HepG2 (cell line): ENCODE measurements at regions not wholly inside any gene's neighbourhood (a gene's known extent, or its start where the extent isn't known, plus 50 kb on each side); places are given as distances from the start of the nearest gene placed in this dataset.

Experiments
- ATAC-seq: fragments of 200-7000 bp; cut with Tn5 transposase; 3 replicates; pipeline ENCODE4 v1.9.1; 2020; ENCODE audit warnings: mild to moderate bottlenecking, moderate library complexity
- BruUV-seq: library from RNA; stranded (reverse); fragments of 400-500 nt; replicated peaks from 2 replicates; lab custom pipeline; 2021; lab: Mats Ljungman, UMichigan
- CTCF ChIA-PET: fragments of 300-600 bp; formaldehyde crosslinking; extraction: SDS; loops from one replicate; lab custom pipeline; 2021; ENCODE audit warnings: low total read pairs, inconsistent platforms, low intra/inter-chr PET ratio; lab: Yijun Ruan, JAX
- POLR2A ChIA-PET: fragments of 350-600 bp; sonication (Branson Sonifier 250); formaldehyde crosslinking; loops from one replicate; lab custom pipeline; 2020; ENCODE audit warnings: antibody characterized with exemption, inconsistent platforms; lab: Yijun Ruan, JAX
- DNase-seq: peaks from one replicate; pipeline ENCODE4 v3.0.0-alpha.2; 2015; ENCODE audit warnings: low spot score
- FAIRE-seq: peaks from 3 replicates; lab custom pipeline; 2011; peaks lifted over from hg19 to GRCh38; lab: Jason Lieb, UNC
- H2AFZ ChIP-seq: one replicate; pipeline ENCODE4 v1.6.1; 2011; ENCODE audit warnings: low read length, inconsistent platforms
- H3K27ac ChIP-seq: fragments of 300-600 bp; 3 replicates; pipeline ENCODE4 v1.8.0; 2011; ENCODE audit warnings: mixed run types, mild to moderate bottlenecking, mixed read lengths, low read length, inconsistent platforms; ENCODE audit not compliant: insufficient read depth; ENCODE audit errors: extremely low read length
- H3K27me3 ChIP-seq, 2 experiments: fragments of 200-600 bp in 1 of 2; 2 replicates in 1 of 2; 3 replicates in 1 of 2; pipeline versions ENCODE4 v1.6.0 to v1.8.0; 2011; ENCODE audit warnings: low read length in 2 of 2, mild to moderate bottlenecking in 2 of 2, moderate library complexity in 2 of 2, inconsistent platforms in 1 of 2; ENCODE audit not compliant: insufficient read depth in 2 of 2, control insufficient read depth in 1 of 2
- H3K36me3 ChIP-seq, 2 experiments: fragments of 200-600 bp in 1 of 2; replicated peaks in 1 of 2; 2 replicates in 1 of 2; 3 replicates in 1 of 2; pipeline versions ENCODE4 v1.5.1 to v1.8.0; 2011; ENCODE audit warnings: low read length in 2 of 2, inconsistent platforms in 1 of 2; ENCODE audit not compliant: insufficient read depth in 2 of 2, control insufficient read depth in 1 of 2
- H3K4me1 ChIP-seq: 2 replicates; pipeline ENCODE4 v1.5.1; 2012; ENCODE audit warnings: low read length, inconsistent platforms; ENCODE audit not compliant: insufficient read depth
- H3K4me2 ChIP-seq: 2 replicates; pipeline ENCODE4 v1.6.0; 2011; ENCODE audit warnings: low read depth, low read length, inconsistent platforms
- H3K4me3 ChIP-seq, 3 experiments: fragments of 200-600 bp in 1 of 3; sonication (generic), shearing (Covaris generic) in 1 of 3; replicated peaks in 1 of 3; 2 replicates each; pipeline ENCODE4 v1.5.1; 2011 to 2016; ENCODE audit warnings: low read length in 3 of 3, inconsistent platforms in 2 of 3, low read depth in 2 of 3, mild to moderate bottlenecking in 2 of 3, control low read depth in 1 of 3, mixed read lengths in 1 of 3; ENCODE audit not compliant: insufficient read depth in 1 of 3
- H3K79me2 ChIP-seq: one replicate; pipeline ENCODE4 v1.6.1; 2011; ENCODE audit warnings: low read length, inconsistent platforms; ENCODE audit not compliant: insufficient read depth
- H3K9ac ChIP-seq: 2 replicates; pipeline ENCODE4 v1.6.0; 2011; ENCODE audit warnings: mild to moderate bottlenecking, low read depth, low read length, inconsistent platforms; ENCODE audit not compliant: insufficient read depth
- H3K9me3 ChIP-seq: 2 replicates; pipeline ENCODE4 v1.5.1; 2012; ENCODE audit warnings: mild to moderate bottlenecking, low read length
- H4K20me1 ChIP-seq: 2 replicates; pipeline ENCODE4 v1.6.0; 2011; ENCODE audit warnings: inconsistent platforms, mild to moderate bottlenecking, low read length, moderate library complexity; ENCODE audit not compliant: insufficient read depth
- ATF7 ChIP-seq, 2 experiments: fragments of 450-650 bp in 1 of 2; sonication (generic) in 1 of 2; formaldehyde crosslinking in 1 of 2; IDR thresholded peaks; 2 replicates each; pipeline versions ENCODE4 v1.4.0 to v1.6.1; 2016 to 2020; ENCODE audit warnings: antibody characterized with exemption in 1 of 2, mild to moderate bottlenecking in 1 of 2, missing genetic modification reagents in 1 of 2
- ATF7-NPFF ChIP-seq: sonication (generic); formaldehyde crosslinking; IDR thresholded peaks from 2 replicates; pipeline ENCODE4 v1.8.1; 2023; ENCODE audit warnings: mild to moderate bottlenecking, low read depth, missing genetic modification reagents, moderate library complexity
- DMTF1 ChIP-seq: sonication (generic); formaldehyde crosslinking; IDR thresholded peaks from 2 replicates; pipeline ENCODE4 v1.4.0; 2020; ENCODE audit warnings: mild to moderate bottlenecking, missing genetic modification reagents
- E2F1 ChIP-seq: sonication (generic); formaldehyde crosslinking; IDR thresholded peaks from 2 replicates; pipeline ENCODE4 v1.5.0; 2020; ENCODE audit warnings: missing genetic modification reagents
- ETV6 ChIP-seq: sonication (generic); formaldehyde crosslinking; conservative IDR thresholded peaks from 2 replicates; pipeline ENCODE4 v1.4.0; 2020; ENCODE audit warnings: missing genetic modification reagents
- GZF1 ChIP-seq: sonication (generic); formaldehyde crosslinking; IDR thresholded peaks from 2 replicates; pipeline ENCODE4 v1.5.1; 2020; ENCODE audit warnings: mild to moderate bottlenecking, missing genetic modification reagents
- KLF12 ChIP-seq: sonication (generic); formaldehyde crosslinking; IDR thresholded peaks from 2 replicates; pipeline ENCODE4 v1.4.0; 2020; ENCODE audit warnings: missing genetic modification reagents, borderline replicate concordance
- LBX2 ChIP-seq: sonication (generic); formaldehyde crosslinking; IDR thresholded peaks from 2 replicates; pipeline ENCODE4 v1.5.0; 2020; ENCODE audit warnings: missing genetic modification reagents, mild to moderate bottlenecking, borderline replicate concordance
- MIER2 ChIP-seq: IDR thresholded peaks from 2 replicates; pipeline ENCODE4 v1.6.1; 2016; ENCODE audit warnings: missing biosample characterization, missing genetic modification reagents
- PRDM4 ChIP-seq: sonication (generic); formaldehyde crosslinking; IDR thresholded peaks from 2 replicates; pipeline ENCODE4 v1.9.0; 2021; ENCODE audit warnings: missing genetic modification reagents, borderline replicate concordance
- RBFOX2 ChIP-seq: fragments of 200-400 bp; formaldehyde crosslinking; IDR thresholded peaks from 2 replicates; pipeline ENCODE4 v1.6.1; 2017; ENCODE audit warnings: low read depth, mild to moderate bottlenecking, low read length
- XRCC5 ChIP-seq: fragments of 200-400 bp; formaldehyde crosslinking; optimal IDR thresholded peaks from 2 replicates; pipeline ENCODE3; 2017; ENCODE audit warnings: mild to moderate bottlenecking, low read length
- ZBTB2 ChIP-seq: sonication (generic); formaldehyde crosslinking; IDR thresholded peaks from 2 replicates; pipeline ENCODE4 v1.8.0; 2022; ENCODE audit warnings: low read depth, missing genetic modification reagents
- ZBTB43 ChIP-seq: sonication (generic); formaldehyde crosslinking; conservative IDR thresholded peaks from 2 replicates; pipeline ENCODE4 v1.4.0; 2020; ENCODE audit warnings: missing genetic modification reagents
- ZNF552 ChIP-seq: sonication (generic); formaldehyde crosslinking; IDR thresholded peaks from 2 replicates; pipeline ENCODE4 v1.9.0; 2022; ENCODE audit warnings: missing genetic modification reagents, mild to moderate bottlenecking, borderline replicate concordance
- ZNF709 ChIP-seq: sonication (generic); formaldehyde crosslinking; IDR thresholded peaks from 2 replicates; pipeline ENCODE4 v1.5.0; 2020; ENCODE audit warnings: mild to moderate bottlenecking, missing genetic modification reagents
- WGBS: methylation state at CpG from one replicate; pipeline ENCODE4 v1.1.6; 2017; ENCODE audit warnings: low lambda C conversion rate; 5-methylcytosine and 5-hydroxymethylcytosine counted together
- in situ Hi-C: cut with HindIII; loops from 2 replicates; pipeline ENCODE4 v1.10.0; 2017; ENCODE audit warnings: low pct_unique_long_range_greater_than_20kb; ENCODE audit not compliant: extremely low pct_ligation_motif_present
- intact Hi-C: fragments of 100-400 bp; cut with micrococcal nuclease; formaldehyde crosslinking; loops from one replicate; pipeline ENCODE4 v1.10.0; 2022; ENCODE audit not compliant: unreplicated experiment

- Histone ChIP-seq H3K4me3 (no peak overlapping the region), H3K4me1 (no peaks in the 10 kb centered on the region), H2AFZ (no peak overlapping the region), H3K9ac (no peak overlapping the region), H3K27me3 (no peaks in the 10 kb centered on the region; a peak in 1 of 5 replicates), H3K79me2 (no peaks in the 10 kb centered on the region), H3K27ac (no peak overlapping the region), H4K20me1 (no peaks in the 10 kb centered on the region), H3K36me3 (no peaks in the 10 kb centered on the region), H3K4me2 (no peak overlapping the region), H3K9me3 (peaks cover 53% of the 10 kb centered on the region)
- BruUV-seq, result no TSS peak
- no peak for DNase-seq
- 7% methylated on average over 3 of the region's 3 CpGs for WGBS
- POLR2A ChIA-PET, result no interaction called here
- no peak for FAIRE-seq
- in situ Hi-C loops, result no loop called here
- no peak for ATAC-seq
- intact Hi-C loops, result no loop called here
- CTCF ChIA-PET, result no interaction called here
- TF ChIP-seq MIER2 (CRISPR knock-in tag) (no peak), DMTF1 (no peak), ATF7 (IDR thresholded peaks at IDR 0.05) (no peak), ATF7 (CRISPR knock-in tag; IDR thresholded peaks at IDR 0.05) (no peak), ZBTB2 (no peak), ETV6 (CRISPR knock-in tag) (no peak), E2F1 (CRISPR knock-in tag) (no peak), GZF1 (CRISPR knock-in tag) (no peak), ZNF552 (CRISPR knock-in tag) (no peak), KLF12 (CRISPR knock-in tag) (no peak), ZBTB43 (no peak), ZNF709 (CRISPR knock-in tag) (no peak), LBX2 (CRISPR knock-in tag) (no peak), RBFOX2 (no peak), ATF7-NPFF (CRISPR knock-in tag) (no peak), PRDM4 (no peak), XRCC5 (no peak)
Observed at GRCh38 chr1:69492286-69492685, 75.4 kb upstream of the LRRC7 start.
